ENCODE measurements at regions not wholly inside any gene's neighbourhood (a gene's known extent, or its start where the extent isn't known, plus 50 kb on each side); places are given as distances from the start of the nearest gene placed in this dataset.

DNA sequence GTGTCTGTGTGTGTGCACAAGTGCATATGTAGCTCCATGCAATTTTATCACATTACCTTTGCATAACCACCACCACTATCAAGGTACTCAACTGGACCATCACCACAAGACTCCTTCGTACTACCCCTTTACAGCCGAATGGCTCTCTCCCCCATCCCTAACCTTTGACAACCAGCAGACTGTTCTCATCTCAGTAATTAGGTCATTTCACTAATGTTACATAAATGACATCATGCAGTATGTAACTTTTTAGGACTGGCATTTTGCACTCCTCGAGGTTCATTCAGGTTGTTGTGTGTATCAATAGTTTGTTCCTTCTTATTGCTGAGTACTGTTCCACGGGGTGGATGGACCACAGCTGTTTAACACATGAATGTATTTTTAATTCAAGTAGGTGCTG is 121.8 kb upstream of the SLC6A11 start:
- TF ChIP-seq, protein P1, sequence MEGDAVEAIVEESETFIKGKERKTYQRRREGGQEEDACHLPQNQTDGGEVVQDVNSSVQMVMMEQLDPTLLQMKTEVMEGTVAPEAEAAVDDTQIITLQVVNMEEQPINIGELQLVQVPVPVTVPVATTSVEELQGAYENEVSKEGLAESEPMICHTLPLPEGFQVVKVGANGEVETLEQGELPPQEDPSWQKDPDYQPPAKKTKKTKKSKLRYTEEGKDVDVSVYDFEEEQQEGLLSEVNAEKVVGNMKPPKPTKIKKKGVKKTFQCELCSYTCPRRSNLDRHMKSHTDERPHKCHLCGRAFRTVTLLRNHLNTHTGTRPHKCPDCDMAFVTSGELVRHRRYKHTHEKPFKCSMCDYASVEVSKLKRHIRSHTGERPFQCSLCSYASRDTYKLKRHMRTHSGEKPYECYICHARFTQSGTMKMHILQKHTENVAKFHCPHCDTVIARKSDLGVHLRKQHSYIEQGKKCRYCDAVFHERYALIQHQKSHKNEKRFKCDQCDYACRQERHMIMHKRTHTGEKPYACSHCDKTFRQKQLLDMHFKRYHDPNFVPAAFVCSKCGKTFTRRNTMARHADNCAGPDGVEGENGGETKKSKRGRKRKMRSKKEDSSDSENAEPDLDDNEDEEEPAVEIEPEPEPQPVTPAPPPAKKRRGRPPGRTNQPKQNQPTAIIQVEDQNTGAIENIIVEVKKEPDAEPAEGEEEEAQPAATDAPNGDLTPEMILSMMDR (IDR thresholded peaks at IDR 0.05 in 8 of 11, conservative IDR thresholded peaks at IDR 0.05 in 3 of 11) = no peak
- TF ChIP-seq POLR2A (IDR thresholded peaks at IDR 0.05) = no peak
